Lower leg skin (tissue), 3 donors: ENCODE measurements at regions not wholly inside any gene's neighbourhood (a gene's known extent, or its start where the extent isn't known, plus 50 kb on each side); places are given as distances from the start of the nearest gene placed in this dataset.

Experiments
- CTCF ChIP-seq, 3 donors: fragments of 450-650 bp; IDR thresholded peaks; one replicate each; pipeline ENCODE4 v1.5.1; 2016; ENCODE audit warnings: antibody characterized with exemption in 3 of 3, mild to moderate bottlenecking in 3 of 3, moderate library complexity in 2 of 3
- POLR2A ChIP-seq, 2 donors: fragments of 450-650 bp; IDR thresholded peaks; one replicate each; pipeline ENCODE4 v1.6.1; 2016 to 2017; ENCODE audit warnings: antibody characterized with exemption in 2 of 2, mild to moderate bottlenecking in 1 of 2, moderate library complexity in 1 of 2

GRCh38 chr1:212526111-212526491 is 82.5 kb upstream of the ATF3 start:
- no peak for TF ChIP-seq CTCF (IDR thresholded peaks at IDR 0.05)
- TF ChIP-seq POLR2A (IDR thresholded peaks at IDR 0.05) = no peak
